ENCODE measurements at regions not wholly inside any gene's neighbourhood (a gene's known extent, or its start where the extent isn't known, plus 50 kb on each side); places are given as distances from the start of the nearest gene placed in this dataset.

DNA sequence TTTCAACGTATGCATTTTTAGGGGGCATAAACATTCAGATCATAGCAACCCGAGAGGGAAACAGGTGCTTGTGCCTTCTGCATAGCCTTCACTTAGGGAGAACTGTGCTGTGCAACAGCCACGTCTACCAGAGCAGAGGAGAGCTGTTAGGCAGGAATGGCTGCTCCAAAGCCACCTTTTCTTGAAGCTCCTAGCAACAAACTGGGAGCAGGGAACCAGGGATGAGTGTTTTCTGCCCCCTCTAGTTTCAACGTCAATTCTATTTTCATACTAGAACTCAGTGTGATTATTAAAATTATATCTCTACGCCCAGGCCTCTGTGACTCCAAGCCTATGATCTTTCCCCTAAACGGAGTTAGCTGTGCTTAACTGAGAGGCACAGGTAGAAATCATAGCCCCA lies 290.0 kb downstream of the HAPSTR1 start:
- TF ChIP-seq CEBPB (IDR thresholded peaks at IDR 0.05), result no peak
- TF ChIP-seq EGR1 (IDR thresholded peaks at IDR 0.05), result no peak
- TF ChIP-seq NFIC (IDR thresholded peaks at IDR 0.05), result no peak
- no peak for TF ChIP-seq RAD21 (IDR thresholded peaks at IDR 0.05; ENCODE audit: low read depth)
- TF ChIP-seq, protein P1, sequence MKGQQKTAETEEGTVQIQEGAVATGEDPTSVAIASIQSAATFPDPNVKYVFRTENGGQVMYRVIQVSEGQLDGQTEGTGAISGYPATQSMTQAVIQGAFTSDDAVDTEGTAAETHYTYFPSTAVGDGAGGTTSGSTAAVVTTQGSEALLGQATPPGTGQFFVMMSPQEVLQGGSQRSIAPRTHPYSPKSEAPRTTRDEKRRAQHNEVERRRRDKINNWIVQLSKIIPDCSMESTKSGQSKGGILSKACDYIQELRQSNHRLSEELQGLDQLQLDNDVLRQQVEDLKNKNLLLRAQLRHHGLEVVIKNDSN (IDR thresholded peaks at IDR 0.05), result no peak
- TF ChIP-seq, protein P2, sequence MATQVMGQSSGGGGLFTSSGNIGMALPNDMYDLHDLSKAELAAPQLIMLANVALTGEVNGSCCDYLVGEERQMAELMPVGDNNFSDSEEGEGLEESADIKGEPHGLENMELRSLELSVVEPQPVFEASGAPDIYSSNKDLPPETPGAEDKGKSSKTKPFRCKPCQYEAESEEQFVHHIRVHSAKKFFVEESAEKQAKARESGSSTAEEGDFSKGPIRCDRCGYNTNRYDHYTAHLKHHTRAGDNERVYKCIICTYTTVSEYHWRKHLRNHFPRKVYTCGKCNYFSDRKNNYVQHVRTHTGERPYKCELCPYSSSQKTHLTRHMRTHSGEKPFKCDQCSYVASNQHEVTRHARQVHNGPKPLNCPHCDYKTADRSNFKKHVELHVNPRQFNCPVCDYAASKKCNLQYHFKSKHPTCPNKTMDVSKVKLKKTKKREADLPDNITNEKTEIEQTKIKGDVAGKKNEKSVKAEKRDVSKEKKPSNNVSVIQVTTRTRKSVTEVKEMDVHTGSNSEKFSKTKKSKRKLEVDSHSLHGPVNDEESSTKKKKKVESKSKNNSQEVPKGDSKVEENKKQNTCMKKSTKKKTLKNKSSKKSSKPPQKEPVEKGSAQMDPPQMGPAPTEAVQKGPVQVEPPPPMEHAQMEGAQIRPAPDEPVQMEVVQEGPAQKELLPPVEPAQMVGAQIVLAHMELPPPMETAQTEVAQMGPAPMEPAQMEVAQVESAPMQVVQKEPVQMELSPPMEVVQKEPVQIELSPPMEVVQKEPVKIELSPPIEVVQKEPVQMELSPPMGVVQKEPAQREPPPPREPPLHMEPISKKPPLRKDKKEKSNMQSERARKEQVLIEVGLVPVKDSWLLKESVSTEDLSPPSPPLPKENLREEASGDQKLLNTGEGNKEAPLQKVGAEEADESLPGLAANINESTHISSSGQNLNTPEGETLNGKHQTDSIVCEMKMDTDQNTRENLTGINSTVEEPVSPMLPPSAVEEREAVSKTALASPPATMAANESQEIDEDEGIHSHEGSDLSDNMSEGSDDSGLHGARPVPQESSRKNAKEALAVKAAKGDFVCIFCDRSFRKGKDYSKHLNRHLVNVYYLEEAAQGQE (IDR thresholded peaks at IDR 0.05; ENCODE audit: low read depth), result no peak
- no peak for TF ChIP-seq EP300 (IDR thresholded peaks at IDR 0.05; ENCODE audit: borderline replicate concordance)
- TF ChIP-seq CREB1 (IDR thresholded peaks at IDR 0.05; ENCODE audit: low read depth), result no peak
- no peak for TF ChIP-seq TCF12 (IDR thresholded peaks at IDR 0.05; ENCODE audit: low read depth)

DNA sequence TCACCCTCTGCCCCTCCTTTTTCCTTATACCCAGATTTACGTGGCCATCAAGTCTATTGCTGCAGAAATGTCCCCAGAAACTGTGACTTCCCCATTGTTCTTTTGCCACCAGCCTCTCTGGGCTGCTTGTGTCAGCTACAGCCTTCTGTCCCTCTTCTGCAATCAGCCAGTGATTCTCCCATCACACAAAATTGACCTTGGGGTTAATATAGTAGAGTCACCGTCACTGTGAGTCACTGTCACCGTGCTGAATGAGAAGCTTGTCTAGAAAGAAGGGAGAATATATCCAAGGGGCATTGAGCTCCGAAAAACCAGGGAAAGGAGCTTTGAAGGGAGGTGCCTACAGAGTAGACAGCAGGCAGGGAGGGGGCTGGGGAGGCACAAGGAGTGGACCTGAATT lies 290.5 kb downstream of the HAPSTR1 start:
- TF ChIP-seq CREB1 (IDR thresholded peaks at IDR 0.05; ENCODE audit: low read depth), result no peak
- no peak for TF ChIP-seq YY1 (IDR thresholded peaks at IDR 0.05; ENCODE audit: low read depth)
- no peak for TF ChIP-seq EP300 (IDR thresholded peaks at IDR 0.05; ENCODE audit: borderline replicate concordance)
- TF ChIP-seq NFIC (IDR thresholded peaks at IDR 0.05), result no peak
- TF ChIP-seq, protein P1 (IDR thresholded peaks at IDR 0.05), result no peak
- TF ChIP-seq CEBPB (IDR thresholded peaks at IDR 0.05), result no peak
- TF ChIP-seq FOXM1 (IDR thresholded peaks at IDR 0.05; ENCODE audit: borderline replicate concordance, low read depth), result no peak

DNA sequence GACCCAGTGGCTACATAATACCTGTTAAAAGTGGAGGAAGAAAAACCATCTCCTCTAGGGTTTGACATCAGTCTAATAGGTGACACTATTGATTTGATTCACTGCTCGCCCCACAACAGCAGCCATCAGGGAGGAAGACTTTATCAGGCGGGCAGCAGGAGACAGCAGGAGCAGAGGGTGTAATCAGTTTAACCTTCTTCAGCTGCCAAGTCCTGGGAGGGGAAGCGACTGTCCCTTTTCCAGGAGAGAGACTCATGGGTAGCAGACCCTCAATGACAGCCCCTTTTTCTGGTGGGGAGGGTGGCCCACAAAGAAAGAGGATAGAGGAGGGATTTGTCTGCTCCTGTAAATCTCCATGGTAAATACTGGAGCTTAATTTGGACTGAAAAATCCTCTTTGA lies 291.8 kb downstream of the HAPSTR1 start:
- TF ChIP-seq TCF12 (IDR thresholded peaks at IDR 0.05; ENCODE audit: low read depth) (no peak), RAD21 (IDR thresholded peaks at IDR 0.05; ENCODE audit: low read depth) (no peak), NFIC (IDR thresholded peaks at IDR 0.05) (no peak), TEAD4 (IDR thresholded peaks at IDR 0.05) (no peak), EGR1 (IDR thresholded peaks at IDR 0.05) (no peak), EP300 (IDR thresholded peaks at IDR 0.05; ENCODE audit: borderline replicate concordance) (no peak), CREB1 (IDR thresholded peaks at IDR 0.05; ENCODE audit: low read depth) (no peak), CEBPB (IDR thresholded peaks at IDR 0.05) (no peak), YY1 (IDR thresholded peaks at IDR 0.05; ENCODE audit: low read depth) (no peak), TAF1 (IDR thresholded peaks at IDR 0.05; ENCODE audit: low read depth) (no peak)
- TF ChIP-seq, protein P1 (IDR thresholded peaks at IDR 0.05), result no peak
- TF ChIP-seq, protein P3, sequence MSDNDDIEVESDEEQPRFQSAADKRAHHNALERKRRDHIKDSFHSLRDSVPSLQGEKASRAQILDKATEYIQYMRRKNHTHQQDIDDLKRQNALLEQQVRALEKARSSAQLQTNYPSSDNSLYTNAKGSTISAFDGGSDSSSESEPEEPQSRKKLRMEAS (IDR thresholded peaks at IDR 0.05), result no peak
- TF ChIP-seq, protein P2 (IDR thresholded peaks at IDR 0.05; ENCODE audit: low read depth), result no peak

DNA sequence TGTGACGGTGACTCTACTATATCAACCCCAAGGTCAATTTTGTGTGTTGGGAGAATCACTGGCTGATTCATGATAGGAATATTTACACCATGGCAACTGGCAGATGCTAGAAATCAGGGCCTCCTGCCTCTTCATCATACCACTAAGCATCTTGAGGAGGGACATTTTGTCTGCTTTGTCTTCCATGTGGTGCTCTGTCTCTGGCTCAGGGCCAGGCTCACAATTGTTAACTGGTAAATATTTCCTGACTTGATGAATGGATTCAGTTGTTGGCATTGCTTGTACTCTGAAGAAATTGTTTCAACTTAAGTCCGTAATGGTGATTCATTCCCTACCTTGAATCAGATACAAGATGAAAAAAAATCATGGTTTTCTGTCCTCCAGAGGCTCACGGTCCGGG lies 292.7 kb downstream of the HAPSTR1 start:
- no peak for TF ChIP-seq RAD21 (IDR thresholded peaks at IDR 0.05; ENCODE audit: low read depth)
- no peak for TF ChIP-seq TEAD4 (IDR thresholded peaks at IDR 0.05)
- TF ChIP-seq NFIC (IDR thresholded peaks at IDR 0.05), result no peak
- TF ChIP-seq, protein P2 (IDR thresholded peaks at IDR 0.05; ENCODE audit: low read depth), result no peak
- TF ChIP-seq FOXM1 (IDR thresholded peaks at IDR 0.05; ENCODE audit: borderline replicate concordance, low read depth), result no peak

DNA sequence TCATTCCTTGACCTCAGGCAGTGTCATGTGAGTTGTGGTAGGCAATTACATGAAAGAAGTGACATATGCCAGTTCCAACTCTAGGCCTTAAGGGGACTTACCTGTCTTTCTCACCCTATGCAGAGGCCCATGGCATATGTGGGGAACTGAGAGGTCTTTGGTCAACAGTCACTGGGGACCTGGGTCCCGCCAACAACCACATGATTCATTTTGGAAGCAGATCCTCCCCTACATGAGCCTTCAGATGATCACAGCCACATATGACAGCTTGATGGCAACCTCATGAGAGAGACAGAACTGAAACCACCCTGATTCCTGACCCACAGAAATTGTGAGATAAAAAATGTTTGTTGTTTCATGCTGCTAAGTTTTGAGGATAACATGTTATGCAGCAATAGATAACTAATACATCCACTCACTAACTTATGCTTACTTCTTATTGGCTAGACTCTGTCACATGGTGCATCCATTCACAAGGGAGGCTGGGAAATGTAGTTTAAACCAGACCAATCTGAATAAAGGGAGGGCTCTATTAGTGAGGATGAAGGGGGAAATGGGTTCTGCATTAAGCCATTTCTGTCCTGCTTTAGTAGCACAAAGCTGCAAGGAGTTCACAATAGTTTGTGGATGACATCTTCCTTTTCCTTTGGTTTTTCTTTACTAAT lies 298.2 kb downstream of the HAPSTR1 start:
- TF ChIP-seq FOXM1 (IDR thresholded peaks at IDR 0.05; ENCODE audit: borderline replicate concordance, low read depth) (no peak), RAD21 (IDR thresholded peaks at IDR 0.05; ENCODE audit: low read depth) (no peak)
- TF ChIP-seq, protein P1 (IDR thresholded peaks at IDR 0.05), result peak; percentile 78

Measured in Ishikawa (cell line).